ENCODE measurements at regions not wholly inside any gene's neighbourhood (a gene's known extent, or its start where the extent isn't known, plus 50 kb on each side); places are given as distances from the start of the nearest gene placed in this dataset.
A peak's percentile ranks its signal among the peaks of the same experiment; 100 is the strongest.

GRCh38 chr12:14313379-14314138, 51.9 kb upstream of the ATF7IP start:
- CTCF ChIA-PET (ENCODE audit: unreplicated experiment): no interaction called here
- no peaks in the 10 kb centered on the region for H3K9me2 ChIP-seq (ENCODE audit: insufficient read depth, low read length)
- peaks cover 12% of the 10 kb centered on the region for H3K36me3 ChIP-seq (ENCODE audit: insufficient read depth, low read length)
- no peak overlapping the region for H2AFZ ChIP-seq (ENCODE audit: low read length)
- H4K20me1 ChIP-seq (ENCODE audit: insufficient read depth, low read length): no peaks in the 10 kb centered on the region
- no peaks in the 10 kb centered on the region for H3K79me2 ChIP-seq (ENCODE audit: insufficient read depth, low read depth, low read length)
- TF ChIP-seq CTCF (conservative IDR thresholded peaks at IDR 0.05; ENCODE audit: low read length) (no peak), EZH2phosphoT487 (IDR thresholded peaks at IDR 0.05; ENCODE audit: borderline replicate concordance, low read depth, low read length) (no peak)
- H3K4me1 ChIP-seq (ENCODE audit: insufficient read depth, low read length, poor library complexity, severe bottlenecking): peaks cover 33% of the 10 kb centered on the region
- no peak for DNase-seq (ENCODE audit: low spot score)
- POLR2A ChIA-PET: interaction anchor here (0.5 to 1.1 kb wide), 6 partner anchors 15 to 88 kb away, joined by 3 to 4 read pairs (median 3); no protein-coding TSS in a partner anchor
- no TSS peak for BruUV-seq (replicated peaks)
- no peak overlapping the region for H3K4me3 ChIP-seq (ENCODE audit: low read depth, low read length, poor library complexity, severe bottlenecking)
- no peak overlapping the region for H3K27ac ChIP-seq (ENCODE audit: low read depth, low read length, poor library complexity, severe bottlenecking)
- no peak overlapping the region for H3K4me2 ChIP-seq (ENCODE audit: low read length)
- intact Hi-C loops (cut with micrococcal nuclease; ENCODE audit: unreplicated experiment): no loop called here
- H3K9me3 ChIP-seq (ENCODE audit: low read length): peaks cover 11% of the 10 kb centered on the region; the same call in 1 of the 2 replicates

- H3K9me3 ChIP-seq (ENCODE audit: low read length): peaks cover 11% of the 10 kb centered on the region; the same call in 1 of the 2 replicates
- peaks cover 12% of the 10 kb centered on the region for H3K36me3 ChIP-seq (ENCODE audit: insufficient read depth, low read length)
- H4K20me1 ChIP-seq (ENCODE audit: insufficient read depth, low read length): no peaks in the 10 kb centered on the region
- H3K4me2 ChIP-seq (ENCODE audit: low read length): peak overlapping the region; percentile 6; the same call in 1 of the 2 replicates
- intact Hi-C loops (cut with micrococcal nuclease; ENCODE audit: unreplicated experiment): loop anchor here (5.0 kb wide), 1 partner anchor 58 kb away; no protein-coding TSS in a partner anchor
- H3K27ac ChIP-seq (ENCODE audit: low read depth, low read length, poor library complexity, severe bottlenecking): peak overlapping the region; percentile 38
- CTCF ChIA-PET (ENCODE audit: unreplicated experiment): interaction anchor here (0.9 to 1.5 kb wide), 2 partner anchors 25 to 30 kb away, joined by 3 to 5 read pairs; no protein-coding TSS in a partner anchor
- peak overlapping the region; percentile 13; the same call in 1 of the 2 replicates for H2AFZ ChIP-seq (ENCODE audit: low read length)
- no peak overlapping the region for H3K4me3 ChIP-seq (ENCODE audit: low read depth, low read length, poor library complexity, severe bottlenecking)
- POLR2A ChIA-PET: interaction anchor here (0.8 to 1.5 kb wide), 7 partner anchors 9 to 43 kb away, joined by 3 to 9 read pairs (median 5); no protein-coding TSS in a partner anchor
- no TSS peak for BruUV-seq (replicated peaks)
- H3K9me2 ChIP-seq (ENCODE audit: insufficient read depth, low read length): no peaks in the 10 kb centered on the region
- TF ChIP-seq EZH2phosphoT487 (IDR thresholded peaks at IDR 0.05; ENCODE audit: borderline replicate concordance, low read depth, low read length): no peak
- 0 out of 2 replicates have a peak, but pooled peaks have one; percentile 25 for TF ChIP-seq CTCF (conservative IDR thresholded peaks at IDR 0.05; ENCODE audit: low read length)
- H3K79me2 ChIP-seq (ENCODE audit: insufficient read depth, low read depth, low read length): no peaks in the 10 kb centered on the region
- peaks cover 33% of the 10 kb centered on the region for H3K4me1 ChIP-seq (ENCODE audit: insufficient read depth, low read length, poor library complexity, severe bottlenecking)
- peak; percentile 74 for DNase-seq (ENCODE audit: low spot score)
Observed at GRCh38 chr12:14314801-14315200, 50.7 kb upstream of the ATF7IP start.
